ENCODE measurements at regions not wholly inside any gene's neighbourhood (a gene's known extent, or its start where the extent isn't known, plus 50 kb on each side); places are given as distances from the start of the nearest gene placed in this dataset.
"Not testable (repeated sequence)": the region's sequence is repeated elsewhere in the genome, so short reads cannot be mapped to it uniquely, and the experiment has no call there.

DNA sequence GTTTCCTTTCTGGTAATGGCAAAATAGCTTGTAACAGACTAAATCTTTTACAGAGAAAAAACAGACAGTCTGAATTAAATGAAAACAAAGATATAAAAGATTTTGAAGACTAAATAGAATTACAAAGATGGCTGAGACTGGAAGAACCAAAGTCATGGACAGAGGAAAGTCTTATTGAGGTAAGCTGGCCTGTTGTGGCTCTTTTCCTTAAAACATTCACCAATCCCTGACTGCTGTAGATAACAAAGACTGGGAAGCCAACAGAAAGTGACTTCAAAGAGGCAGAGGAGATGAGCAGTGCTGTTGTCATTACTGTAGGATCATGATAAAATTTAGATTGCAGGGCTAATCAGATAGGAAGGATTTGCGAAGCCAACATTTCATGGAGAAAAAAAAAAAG, 517.0 kb downstream of the KIF2B start:
- DNase-seq (ENCODE audit: low read depth in 1 of 2, low spot score in 1 of 2), result no peak
- TF ChIP-seq JUND (IDR thresholded peaks at IDR 0.05; ENCODE audit: low read depth), result no peak
- in situ Hi-C loops (cut with HindIII; ENCODE audit: low pct_unique_long_range_greater_than_20kb, low sequenced_read_pairs), result no loop called here

DNA sequence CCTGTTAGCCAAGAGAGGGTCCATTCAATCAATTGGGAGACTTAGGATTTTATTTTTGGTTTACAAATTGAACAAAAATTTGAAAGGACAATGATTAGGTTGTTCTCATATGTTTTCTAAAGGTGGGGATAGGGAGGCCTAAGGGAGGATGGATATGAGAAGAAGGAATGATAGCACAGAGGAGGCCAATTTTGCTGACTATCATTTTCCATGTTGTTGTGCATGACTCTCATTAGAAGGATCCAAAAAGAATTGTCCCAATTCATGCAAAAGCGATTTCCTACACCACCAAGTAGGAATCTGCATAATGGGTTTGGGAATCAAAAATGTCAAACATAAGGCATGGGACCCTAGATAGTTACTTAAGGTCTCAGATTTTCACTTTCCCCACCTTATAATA, 524.8 kb downstream of the KIF2B start:
- in situ Hi-C loops (cut with HindIII; ENCODE audit: low pct_unique_long_range_greater_than_20kb, low sequenced_read_pairs), result no loop called here
- no peak for TF ChIP-seq JUND (IDR thresholded peaks at IDR 0.05; ENCODE audit: low read depth)
- no peak for DNase-seq (ENCODE audit: low read depth in 1 of 2, low spot score in 1 of 2)

- no peak for DNase-seq (ENCODE audit: low read depth in 1 of 2, low spot score in 1 of 2)
- in situ Hi-C loops (cut with HindIII; ENCODE audit: low pct_unique_long_range_greater_than_20kb, low sequenced_read_pairs), result no loop called here
- no peak for TF ChIP-seq JUND (IDR thresholded peaks at IDR 0.05; ENCODE audit: low read depth)
Observed at GRCh38 chr17:54348234-54348633, 525.5 kb downstream of the KIF2B start.

- in situ Hi-C loops (cut with HindIII; ENCODE audit: low pct_unique_long_range_greater_than_20kb, low sequenced_read_pairs), result no loop called here
- TF ChIP-seq JUND (IDR thresholded peaks at IDR 0.05; ENCODE audit: low read depth), result no peak
- DNase-seq (ENCODE audit: low read depth in 1 of 2, low spot score in 1 of 2), result peak in 1 of 2 experiments; percentile 16
Observed at GRCh38 chr17:54353789-54354525, 531.2 kb downstream of the KIF2B start.

DNA sequence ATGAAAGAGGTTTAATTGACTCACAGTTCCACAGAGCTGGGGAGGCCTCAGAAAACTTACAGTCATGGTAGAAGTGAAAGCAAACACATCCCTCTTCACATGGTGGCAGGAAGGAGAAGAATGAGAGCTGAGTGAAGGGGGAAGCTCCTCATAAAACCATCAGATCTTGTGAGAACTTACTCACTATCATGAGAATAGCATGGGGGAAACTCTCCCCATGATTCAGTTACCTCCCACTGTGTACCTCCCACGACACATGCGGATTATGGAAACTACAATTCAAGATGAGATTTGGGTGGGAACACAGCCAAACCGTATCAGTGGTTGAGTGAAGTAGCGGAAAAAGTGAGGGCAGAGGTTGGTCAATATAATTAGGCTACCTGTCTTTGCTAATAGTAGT, 538.3 kb downstream of the KIF2B start:
- DNase-seq (ENCODE audit: low read depth in 1 of 2, low spot score in 1 of 2); in situ Hi-C loops (cut with HindIII; ENCODE audit: low pct_unique_long_range_greater_than_20kb, low sequenced_read_pairs): not testable (repeated sequence)

- no peak for DNase-seq (ENCODE audit: low read depth in 1 of 2, low spot score in 1 of 2)
- no peak for TF ChIP-seq JUND (IDR thresholded peaks at IDR 0.05; ENCODE audit: low read depth)
- in situ Hi-C loops (cut with HindIII; ENCODE audit: low pct_unique_long_range_greater_than_20kb, low sequenced_read_pairs), result no loop called here
Observed at GRCh38 chr17:54368906-54369305, 531.7 kb upstream of the TOM1L1 start.

- DNase-seq (ENCODE audit: low read depth in 1 of 2, low spot score in 1 of 2), result no peak
- TF ChIP-seq JUND (IDR thresholded peaks at IDR 0.05; ENCODE audit: low read depth), result no peak
- in situ Hi-C loops (cut with HindIII; ENCODE audit: low pct_unique_long_range_greater_than_20kb, low sequenced_read_pairs), result no loop called here
Observed at GRCh38 chr17:54372069-54372749, 528.4 kb upstream of the TOM1L1 start.

DNA sequence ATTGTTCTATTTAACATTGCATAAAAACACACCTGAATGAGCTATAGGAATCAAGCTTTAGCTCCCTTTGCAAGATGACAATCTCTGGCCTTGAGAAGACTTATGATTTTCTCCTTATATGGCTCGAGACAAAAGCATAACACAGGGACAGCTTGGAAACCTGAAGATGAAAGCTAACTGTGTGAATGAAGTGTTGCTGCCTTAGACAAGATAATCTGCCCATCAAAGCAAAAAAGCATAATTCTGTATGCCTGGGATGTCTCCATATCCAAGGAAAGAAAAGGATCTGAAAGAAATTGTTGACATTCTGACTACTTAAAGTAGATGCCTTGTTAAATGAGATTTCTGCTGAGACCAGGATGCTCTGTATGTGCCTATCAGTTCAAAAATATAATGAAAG, 526.7 kb upstream of the TOM1L1 start:
- no peak for TF ChIP-seq JUND (IDR thresholded peaks at IDR 0.05; ENCODE audit: low read depth)
- no peak for DNase-seq (ENCODE audit: low read depth in 1 of 2, low spot score in 1 of 2)
- in situ Hi-C loops (cut with HindIII; ENCODE audit: low pct_unique_long_range_greater_than_20kb, low sequenced_read_pairs), result no loop called here

DNA sequence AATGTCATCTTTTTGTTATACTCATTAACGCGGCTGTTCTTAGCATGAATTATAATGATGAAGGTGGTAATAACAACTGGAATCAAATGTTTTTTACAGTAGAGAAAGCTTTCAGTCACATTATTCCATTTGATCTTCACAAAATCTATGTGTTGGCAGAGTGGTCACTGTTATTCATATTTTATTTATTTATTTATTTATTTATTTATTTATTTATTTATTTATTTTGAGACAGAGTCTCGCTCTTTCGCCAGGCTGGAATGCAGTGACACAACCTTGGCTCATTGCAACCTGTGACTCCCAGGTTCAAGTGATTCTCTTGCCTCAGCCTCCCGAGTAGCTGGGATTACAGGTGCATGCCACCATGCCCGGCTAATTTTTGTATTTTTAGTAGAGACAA, 524.2 kb upstream of the TOM1L1 start:
- DNase-seq (ENCODE audit: low read depth in 1 of 2, low spot score in 1 of 2); in situ Hi-C loops (cut with HindIII; ENCODE audit: low pct_unique_long_range_greater_than_20kb, low sequenced_read_pairs): not testable (repeated sequence)

DNA sequence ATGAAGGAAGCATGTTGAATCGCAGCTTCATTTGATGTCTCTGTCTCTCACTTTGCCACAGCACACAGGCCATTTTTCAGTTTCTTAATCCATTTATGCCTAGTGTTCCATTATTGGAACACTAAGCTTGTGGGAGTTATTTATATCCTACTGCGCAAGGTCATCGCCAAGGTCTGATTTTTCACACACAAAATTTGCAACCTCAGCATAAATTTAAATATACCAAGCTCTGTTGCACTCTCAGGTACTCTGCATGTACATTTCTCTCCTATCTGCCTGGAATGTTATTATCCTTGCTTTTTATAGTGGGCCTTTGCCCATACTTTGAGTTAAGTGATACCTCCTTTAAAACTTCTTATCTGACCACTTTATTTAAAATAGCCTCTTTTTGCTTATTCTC, 519.2 kb upstream of the TOM1L1 start:
- DNase-seq (ENCODE audit: low read depth in 1 of 2, low spot score in 1 of 2), result no peak
- in situ Hi-C loops (cut with HindIII; ENCODE audit: low pct_unique_long_range_greater_than_20kb, low sequenced_read_pairs), result no loop called here
- TF ChIP-seq JUND (IDR thresholded peaks at IDR 0.05; ENCODE audit: low read depth), result no peak

GRCh38 chr17:54404259-54404658, 496.4 kb upstream of the TOM1L1 start:
- no peak for DNase-seq (ENCODE audit: low read depth in 1 of 2, low spot score in 1 of 2)
- in situ Hi-C loops (cut with HindIII; ENCODE audit: low pct_unique_long_range_greater_than_20kb, low sequenced_read_pairs), result no loop called here

GRCh38 chr17:54405826-54406225, 494.8 kb upstream of the TOM1L1 start:
- no peak for DNase-seq (ENCODE audit: low read depth in 1 of 2, low spot score in 1 of 2)
- in situ Hi-C loops (cut with HindIII; ENCODE audit: low pct_unique_long_range_greater_than_20kb, low sequenced_read_pairs), result no loop called here
- TF ChIP-seq JUND (IDR thresholded peaks at IDR 0.05; ENCODE audit: low read depth), result no peak

More at GRCh38 chr17:54404259-54404658, 496.4 kb upstream of the TOM1L1 start:
- no peak for TF ChIP-seq JUND (IDR thresholded peaks at IDR 0.05; ENCODE audit: low read depth)

DNA sequence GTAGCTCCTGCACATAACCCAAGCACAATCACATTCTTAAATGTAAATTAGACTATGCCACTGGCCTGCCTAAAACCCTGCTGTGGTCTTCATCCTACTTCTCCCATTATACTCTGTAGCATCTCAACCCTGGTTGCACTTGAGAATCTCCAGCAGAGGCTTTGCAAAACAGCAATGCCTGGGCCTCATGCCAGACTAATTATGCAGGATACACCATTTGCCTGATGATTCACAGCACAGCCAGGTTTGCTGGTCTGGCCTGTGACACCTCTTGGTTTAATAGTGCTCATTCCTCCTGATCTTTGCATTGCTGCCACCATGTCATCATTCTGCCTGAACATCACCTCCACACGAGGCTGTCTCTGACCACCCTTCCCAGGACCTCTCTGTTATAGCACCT, 491.9 kb upstream of the TOM1L1 start:
- DNase-seq (ENCODE audit: low read depth in 1 of 2, low spot score in 1 of 2), result no peak
- in situ Hi-C loops (cut with HindIII; ENCODE audit: low pct_unique_long_range_greater_than_20kb, low sequenced_read_pairs), result no loop called here
- no peak for TF ChIP-seq JUND (IDR thresholded peaks at IDR 0.05; ENCODE audit: low read depth)

DNA sequence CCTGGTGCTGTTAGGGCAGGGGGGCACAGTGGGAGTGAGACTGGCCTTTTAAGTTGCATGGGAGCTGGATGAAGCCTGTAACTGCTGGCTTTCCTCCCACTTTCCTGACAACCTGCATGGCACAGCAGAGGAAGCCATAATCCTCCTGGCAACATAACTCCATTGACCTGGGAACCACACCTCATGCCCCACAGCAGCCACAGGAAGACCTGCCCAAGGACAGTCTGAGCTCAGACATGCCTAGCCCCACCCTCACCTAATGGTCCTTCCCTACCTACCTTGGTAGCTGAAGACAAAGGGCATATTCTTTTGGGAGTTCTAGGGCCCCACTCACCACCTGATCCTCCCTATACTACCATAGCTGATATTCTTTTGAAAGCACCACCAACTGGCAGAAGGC, 482.2 kb upstream of the TOM1L1 start:
- TF ChIP-seq JUND (IDR thresholded peaks at IDR 0.05; ENCODE audit: low read depth), result no peak
- in situ Hi-C loops (cut with HindIII; ENCODE audit: low pct_unique_long_range_greater_than_20kb, low sequenced_read_pairs), result no loop called here
- no peak for DNase-seq (ENCODE audit: low read depth in 1 of 2, low spot score in 1 of 2)
